ENCODE measurements at regions not wholly inside any gene's neighbourhood (a gene's known extent, or its start where the extent isn't known, plus 50 kb on each side); places are given as distances from the start of the nearest gene placed in this dataset.

DNA sequence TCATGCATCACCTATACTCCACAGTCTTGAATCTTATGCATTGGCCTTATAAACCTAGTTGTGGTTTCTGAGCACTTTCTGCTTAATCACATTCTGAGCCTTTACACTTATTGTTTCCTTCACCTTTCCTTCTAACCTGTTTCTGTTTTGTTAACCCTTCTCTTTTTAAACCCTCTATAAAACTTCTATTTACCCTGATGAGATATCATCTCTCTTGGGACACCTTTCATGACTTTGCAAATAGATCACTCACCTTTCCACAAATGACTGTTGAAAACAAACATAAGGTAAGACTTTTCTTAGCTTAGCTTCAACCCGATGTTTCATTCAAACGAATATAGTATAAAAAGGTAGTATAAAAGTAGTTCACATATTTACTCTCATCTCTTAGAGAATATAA is 483.6 kb downstream of the FAM181B start:
- TF ChIP-seq SIN3A (IDR thresholded peaks at IDR 0.05; ENCODE audit: borderline replicate concordance, insufficient read depth, low read depth, low read length) = no peak
- TF ChIP-seq, protein P1, sequence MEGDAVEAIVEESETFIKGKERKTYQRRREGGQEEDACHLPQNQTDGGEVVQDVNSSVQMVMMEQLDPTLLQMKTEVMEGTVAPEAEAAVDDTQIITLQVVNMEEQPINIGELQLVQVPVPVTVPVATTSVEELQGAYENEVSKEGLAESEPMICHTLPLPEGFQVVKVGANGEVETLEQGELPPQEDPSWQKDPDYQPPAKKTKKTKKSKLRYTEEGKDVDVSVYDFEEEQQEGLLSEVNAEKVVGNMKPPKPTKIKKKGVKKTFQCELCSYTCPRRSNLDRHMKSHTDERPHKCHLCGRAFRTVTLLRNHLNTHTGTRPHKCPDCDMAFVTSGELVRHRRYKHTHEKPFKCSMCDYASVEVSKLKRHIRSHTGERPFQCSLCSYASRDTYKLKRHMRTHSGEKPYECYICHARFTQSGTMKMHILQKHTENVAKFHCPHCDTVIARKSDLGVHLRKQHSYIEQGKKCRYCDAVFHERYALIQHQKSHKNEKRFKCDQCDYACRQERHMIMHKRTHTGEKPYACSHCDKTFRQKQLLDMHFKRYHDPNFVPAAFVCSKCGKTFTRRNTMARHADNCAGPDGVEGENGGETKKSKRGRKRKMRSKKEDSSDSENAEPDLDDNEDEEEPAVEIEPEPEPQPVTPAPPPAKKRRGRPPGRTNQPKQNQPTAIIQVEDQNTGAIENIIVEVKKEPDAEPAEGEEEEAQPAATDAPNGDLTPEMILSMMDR (IDR thresholded peaks at IDR 0.05) = no peak
- no peak for TF ChIP-seq POLR2AphosphoS5 (IDR thresholded peaks at IDR 0.05; ENCODE audit: low read depth, low read length)

Measured in Panc1 (cell line).